ENCODE measurements at regions not wholly inside any gene's neighbourhood (a gene's known extent, or its start where the extent isn't known, plus 50 kb on each side); places are given as distances from the start of the nearest gene placed in this dataset.

DNA sequence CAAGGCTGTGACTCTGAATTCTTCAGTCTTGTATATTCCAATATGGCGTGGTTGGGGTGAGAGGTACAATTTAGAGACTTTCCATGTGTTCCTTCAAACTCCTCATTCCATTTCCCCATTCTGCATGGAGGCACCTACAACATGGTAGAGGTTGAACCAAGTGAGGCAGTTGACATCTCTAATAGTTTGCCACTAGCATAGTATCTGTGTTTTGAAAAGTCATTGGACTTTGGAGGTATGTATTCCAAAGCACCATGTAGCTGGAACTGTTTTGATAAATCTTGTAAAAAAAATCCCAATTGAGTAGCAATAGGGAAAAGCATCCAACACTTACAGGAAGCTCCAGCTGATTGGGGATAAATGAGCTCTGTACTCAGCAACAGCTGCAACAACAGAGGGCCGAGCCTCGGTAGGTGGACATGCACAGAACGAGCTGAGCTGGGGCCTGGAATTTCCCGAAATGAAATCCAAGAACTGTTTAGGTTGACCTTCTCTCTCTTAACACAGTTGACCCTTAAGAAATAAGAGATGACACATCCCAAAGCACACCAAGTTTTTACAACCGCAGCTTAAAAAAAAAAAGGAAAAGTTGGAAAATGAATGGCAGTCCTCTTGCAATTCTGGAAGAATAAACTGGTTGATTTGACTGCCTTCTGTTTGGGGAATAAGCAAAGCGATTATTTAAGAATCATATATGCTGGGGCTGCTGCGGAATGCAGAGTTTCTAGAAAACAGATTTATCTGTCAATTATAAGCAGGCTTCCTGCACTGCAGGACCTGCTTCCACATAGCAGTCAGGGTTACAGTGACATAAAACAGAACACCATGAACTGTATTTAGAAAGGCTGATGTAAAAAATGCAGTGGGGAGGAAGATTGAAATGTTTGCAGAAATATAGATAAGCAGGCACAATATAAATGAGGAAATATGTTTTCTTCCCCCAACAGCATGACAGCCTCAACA lies 194.6 kb upstream of the KRR1 start:
- TF ChIP-seq, protein P1, sequence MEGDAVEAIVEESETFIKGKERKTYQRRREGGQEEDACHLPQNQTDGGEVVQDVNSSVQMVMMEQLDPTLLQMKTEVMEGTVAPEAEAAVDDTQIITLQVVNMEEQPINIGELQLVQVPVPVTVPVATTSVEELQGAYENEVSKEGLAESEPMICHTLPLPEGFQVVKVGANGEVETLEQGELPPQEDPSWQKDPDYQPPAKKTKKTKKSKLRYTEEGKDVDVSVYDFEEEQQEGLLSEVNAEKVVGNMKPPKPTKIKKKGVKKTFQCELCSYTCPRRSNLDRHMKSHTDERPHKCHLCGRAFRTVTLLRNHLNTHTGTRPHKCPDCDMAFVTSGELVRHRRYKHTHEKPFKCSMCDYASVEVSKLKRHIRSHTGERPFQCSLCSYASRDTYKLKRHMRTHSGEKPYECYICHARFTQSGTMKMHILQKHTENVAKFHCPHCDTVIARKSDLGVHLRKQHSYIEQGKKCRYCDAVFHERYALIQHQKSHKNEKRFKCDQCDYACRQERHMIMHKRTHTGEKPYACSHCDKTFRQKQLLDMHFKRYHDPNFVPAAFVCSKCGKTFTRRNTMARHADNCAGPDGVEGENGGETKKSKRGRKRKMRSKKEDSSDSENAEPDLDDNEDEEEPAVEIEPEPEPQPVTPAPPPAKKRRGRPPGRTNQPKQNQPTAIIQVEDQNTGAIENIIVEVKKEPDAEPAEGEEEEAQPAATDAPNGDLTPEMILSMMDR (IDR thresholded peaks at IDR 0.05) = no peak
- TF ChIP-seq, protein P2, sequence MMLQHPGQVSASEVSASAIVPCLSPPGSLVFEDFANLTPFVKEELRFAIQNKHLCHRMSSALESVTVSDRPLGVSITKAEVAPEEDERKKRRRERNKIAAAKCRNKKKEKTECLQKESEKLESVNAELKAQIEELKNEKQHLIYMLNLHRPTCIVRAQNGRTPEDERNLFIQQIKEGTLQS (CRISPR knock-in tag; conservative IDR thresholded peaks at IDR 0.05) = no peak
- TF ChIP-seq, protein P3, sequence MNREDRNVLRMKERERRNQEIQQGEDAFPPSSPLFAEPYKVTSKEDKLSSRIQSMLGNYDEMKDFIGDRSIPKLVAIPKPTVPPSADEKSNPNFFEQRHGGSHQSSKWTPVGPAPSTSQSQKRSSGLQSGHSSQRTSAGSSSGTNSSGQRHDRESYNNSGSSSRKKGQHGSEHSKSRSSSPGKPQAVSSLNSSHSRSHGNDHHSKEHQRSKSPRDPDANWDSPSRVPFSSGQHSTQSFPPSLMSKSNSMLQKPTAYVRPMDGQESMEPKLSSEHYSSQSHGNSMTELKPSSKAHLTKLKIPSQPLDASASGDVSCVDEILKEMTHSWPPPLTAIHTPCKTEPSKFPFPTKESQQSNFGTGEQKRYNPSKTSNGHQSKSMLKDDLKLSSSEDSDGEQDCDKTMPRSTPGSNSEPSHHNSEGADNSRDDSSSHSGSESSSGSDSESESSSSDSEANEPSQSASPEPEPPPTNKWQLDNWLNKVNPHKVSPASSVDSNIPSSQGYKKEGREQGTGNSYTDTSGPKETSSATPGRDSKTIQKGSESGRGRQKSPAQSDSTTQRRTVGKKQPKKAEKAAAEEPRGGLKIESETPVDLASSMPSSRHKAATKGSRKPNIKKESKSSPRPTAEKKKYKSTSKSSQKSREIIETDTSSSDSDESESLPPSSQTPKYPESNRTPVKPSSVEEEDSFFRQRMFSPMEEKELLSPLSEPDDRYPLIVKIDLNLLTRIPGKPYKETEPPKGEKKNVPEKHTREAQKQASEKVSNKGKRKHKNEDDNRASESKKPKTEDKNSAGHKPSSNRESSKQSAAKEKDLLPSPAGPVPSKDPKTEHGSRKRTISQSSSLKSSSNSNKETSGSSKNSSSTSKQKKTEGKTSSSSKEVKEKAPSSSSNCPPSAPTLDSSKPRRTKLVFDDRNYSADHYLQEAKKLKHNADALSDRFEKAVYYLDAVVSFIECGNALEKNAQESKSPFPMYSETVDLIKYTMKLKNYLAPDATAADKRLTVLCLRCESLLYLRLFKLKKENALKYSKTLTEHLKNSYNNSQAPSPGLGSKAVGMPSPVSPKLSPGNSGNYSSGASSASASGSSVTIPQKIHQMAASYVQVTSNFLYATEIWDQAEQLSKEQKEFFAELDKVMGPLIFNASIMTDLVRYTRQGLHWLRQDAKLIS (CRISPR knock-in tag; IDR thresholded peaks at IDR 0.05; ENCODE audit: borderline replicate concordance) = no peak
- TF ChIP-seq, protein P4, sequence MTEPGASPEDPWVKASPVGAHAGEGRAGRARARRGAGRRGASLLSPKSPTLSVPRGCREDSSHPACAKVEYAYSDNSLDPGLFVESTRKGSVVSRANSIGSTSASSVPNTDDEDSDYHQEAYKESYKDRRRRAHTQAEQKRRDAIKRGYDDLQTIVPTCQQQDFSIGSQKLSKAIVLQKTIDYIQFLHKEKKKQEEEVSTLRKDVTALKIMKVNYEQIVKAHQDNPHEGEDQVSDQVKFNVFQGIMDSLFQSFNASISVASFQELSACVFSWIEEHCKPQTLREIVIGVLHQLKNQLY (CRISPR knock-in tag; IDR thresholded peaks at IDR 0.05) = no peak
- TF ChIP-seq, protein P5, sequence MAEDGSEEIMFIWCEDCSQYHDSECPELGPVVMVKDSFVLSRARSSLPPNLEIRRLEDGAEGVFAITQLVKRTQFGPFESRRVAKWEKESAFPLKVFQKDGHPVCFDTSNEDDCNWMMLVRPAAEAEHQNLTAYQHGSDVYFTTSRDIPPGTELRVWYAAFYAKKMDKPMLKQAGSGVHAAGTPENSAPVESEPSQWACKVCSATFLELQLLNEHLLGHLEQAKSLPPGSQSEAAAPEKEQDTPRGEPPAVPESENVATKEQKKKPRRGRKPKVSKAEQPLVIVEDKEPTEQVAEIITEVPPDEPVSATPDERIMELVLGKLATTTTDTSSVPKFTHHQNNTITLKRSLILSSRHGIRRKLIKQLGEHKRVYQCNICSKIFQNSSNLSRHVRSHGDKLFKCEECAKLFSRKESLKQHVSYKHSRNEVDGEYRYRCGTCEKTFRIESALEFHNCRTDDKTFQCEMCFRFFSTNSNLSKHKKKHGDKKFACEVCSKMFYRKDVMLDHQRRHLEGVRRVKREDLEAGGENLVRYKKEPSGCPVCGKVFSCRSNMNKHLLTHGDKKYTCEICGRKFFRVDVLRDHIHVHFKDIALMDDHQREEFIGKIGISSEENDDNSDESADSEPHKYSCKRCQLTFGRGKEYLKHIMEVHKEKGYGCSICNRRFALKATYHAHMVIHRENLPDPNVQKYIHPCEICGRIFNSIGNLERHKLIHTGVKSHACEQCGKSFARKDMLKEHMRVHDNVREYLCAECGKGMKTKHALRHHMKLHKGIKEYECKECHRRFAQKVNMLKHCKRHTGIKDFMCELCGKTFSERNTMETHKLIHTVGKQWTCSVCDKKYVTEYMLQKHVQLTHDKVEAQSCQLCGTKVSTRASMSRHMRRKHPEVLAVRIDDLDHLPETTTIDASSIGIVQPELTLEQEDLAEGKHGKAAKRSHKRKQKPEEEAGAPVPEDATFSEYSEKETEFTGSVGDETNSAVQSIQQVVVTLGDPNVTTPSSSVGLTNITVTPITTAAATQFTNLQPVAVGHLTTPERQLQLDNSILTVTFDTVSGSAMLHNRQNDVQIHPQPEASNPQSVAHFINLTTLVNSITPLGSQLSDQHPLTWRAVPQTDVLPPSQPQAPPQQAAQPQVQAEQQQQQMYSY (CRISPR knock-in tag; IDR thresholded peaks at IDR 0.05) = no peak
- TF ChIP-seq SMAD4 (CRISPR knock-in tag; IDR thresholded peaks at IDR 0.05) = no peak

All from WTC11 (cell line).